ENCODE measurements at regions not wholly inside any gene's neighbourhood (a gene's known extent, or its start where the extent isn't known, plus 50 kb on each side); places are given as distances from the start of the nearest gene placed in this dataset.

DNA sequence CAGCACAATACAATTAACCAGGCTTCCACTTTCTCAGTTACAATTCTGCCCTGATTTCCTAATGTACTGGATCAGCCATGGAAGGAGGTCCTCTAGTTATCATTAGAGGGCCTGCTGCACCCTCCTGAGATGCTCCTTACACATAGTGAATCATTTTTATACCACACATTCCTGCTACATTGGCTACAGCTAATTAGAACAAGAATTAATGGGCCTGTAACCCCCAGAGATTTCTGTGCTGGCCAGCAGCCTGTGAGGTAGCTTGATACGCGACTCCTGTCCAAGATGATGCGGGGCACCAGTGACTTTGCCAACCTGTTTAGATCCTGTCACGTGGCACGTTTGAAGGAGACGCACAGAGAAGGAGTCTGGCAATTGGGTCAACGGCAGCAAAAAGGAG, 422.8 kb downstream of the EPM2A start:
- Mint-ChIP-seq H3K4me3 (no peak overlapping the region), H3K27me3 (no peaks in the 10 kb centered on the region), H3K27ac (no peak overlapping the region), H3K4me1 (ENCODE audit: low read depth) (no peaks in the 10 kb centered on the region), H3K9me3 (no peaks in the 10 kb centered on the region), H3K36me3 (ENCODE audit: low read depth) (no peaks in the 10 kb centered on the region)

DNA sequence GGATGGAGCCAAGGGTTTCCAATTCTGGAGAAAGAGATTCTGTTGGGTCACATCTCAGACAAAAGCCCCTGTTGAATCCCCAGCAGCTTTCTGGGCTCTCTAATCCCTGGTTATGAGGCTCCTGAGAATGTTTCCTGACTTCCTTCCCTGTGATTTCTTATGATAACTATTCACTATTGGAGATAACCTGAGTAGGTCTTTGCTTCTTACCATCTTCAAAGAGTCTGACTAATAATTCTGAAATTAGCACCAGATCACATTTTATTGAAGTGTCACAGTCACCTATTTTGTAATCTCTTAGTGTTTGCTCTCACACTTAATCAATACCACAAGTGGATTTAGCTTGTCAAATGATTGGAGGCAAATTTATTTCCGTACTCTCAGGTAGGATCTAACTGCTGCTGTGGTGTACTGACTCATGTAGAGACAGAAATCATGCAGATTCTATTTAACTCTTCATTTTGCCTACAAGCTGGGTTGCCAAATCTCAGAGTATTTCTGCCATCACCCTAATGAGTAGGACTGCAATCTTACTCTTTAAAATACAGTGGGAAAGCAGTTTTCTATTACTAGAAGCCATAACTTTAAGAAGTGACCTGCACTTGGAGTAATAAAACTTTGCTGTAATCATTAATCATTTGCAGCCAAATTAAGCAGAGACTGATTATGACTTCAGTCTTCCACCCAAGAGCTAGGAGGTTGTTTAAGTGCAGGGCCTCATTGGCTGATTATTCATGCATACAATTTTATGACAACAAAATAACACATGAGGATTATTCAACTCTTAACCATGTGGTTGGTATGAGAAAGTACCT, 422.1 kb downstream of the EPM2A start:
- H3K4me1 Mint-ChIP-seq (ENCODE audit: low read depth), result no peaks in the 10 kb centered on the region
- H3K9me3 Mint-ChIP-seq, result no peaks in the 10 kb centered on the region
- no peaks in the 10 kb centered on the region for H3K27me3 Mint-ChIP-seq
- no peak overlapping the region for H3K4me3 Mint-ChIP-seq
- no peaks in the 10 kb centered on the region for H3K36me3 Mint-ChIP-seq (ENCODE audit: low read depth)
- no peak overlapping the region for H3K27ac Mint-ChIP-seq

DNA sequence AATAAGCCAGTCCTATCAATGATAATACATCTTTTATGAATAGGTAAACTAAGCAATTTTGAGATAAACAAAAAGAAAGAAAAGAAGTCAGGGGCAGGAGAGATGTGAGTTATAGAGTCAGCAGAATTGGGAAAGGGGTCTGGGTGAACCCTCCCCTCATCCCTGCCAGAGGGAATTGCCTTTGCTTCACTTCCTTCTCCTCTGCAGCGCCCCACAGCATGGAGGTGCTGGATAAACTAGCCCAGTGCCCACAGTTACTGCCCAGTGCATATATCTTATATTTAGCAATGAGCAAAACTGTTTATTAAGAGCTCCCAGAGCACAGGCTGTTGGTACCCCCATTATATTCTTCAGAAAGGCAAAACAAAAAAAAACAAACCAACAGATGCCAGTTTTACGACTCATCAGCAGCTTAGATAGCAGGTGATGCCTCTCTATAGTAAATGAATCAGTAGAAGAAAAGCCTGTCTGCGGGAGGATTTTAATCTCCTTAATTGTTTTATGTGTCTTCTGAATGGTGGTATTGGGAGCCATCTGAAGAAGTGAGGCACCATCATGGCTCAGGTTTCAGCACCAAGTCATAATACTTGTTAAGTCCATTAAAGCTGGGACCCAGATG, 419.2 kb downstream of the EPM2A start:
- H3K4me1 Mint-ChIP-seq (ENCODE audit: low read depth), result no peaks in the 10 kb centered on the region
- no peaks in the 10 kb centered on the region for H3K27me3 Mint-ChIP-seq
- no peaks in the 10 kb centered on the region for H3K9me3 Mint-ChIP-seq
- H3K4me3 Mint-ChIP-seq, result no peak overlapping the region
- no peak overlapping the region for H3K27ac Mint-ChIP-seq
- H3K36me3 Mint-ChIP-seq (ENCODE audit: low read depth), result no peaks in the 10 kb centered on the region

DNA sequence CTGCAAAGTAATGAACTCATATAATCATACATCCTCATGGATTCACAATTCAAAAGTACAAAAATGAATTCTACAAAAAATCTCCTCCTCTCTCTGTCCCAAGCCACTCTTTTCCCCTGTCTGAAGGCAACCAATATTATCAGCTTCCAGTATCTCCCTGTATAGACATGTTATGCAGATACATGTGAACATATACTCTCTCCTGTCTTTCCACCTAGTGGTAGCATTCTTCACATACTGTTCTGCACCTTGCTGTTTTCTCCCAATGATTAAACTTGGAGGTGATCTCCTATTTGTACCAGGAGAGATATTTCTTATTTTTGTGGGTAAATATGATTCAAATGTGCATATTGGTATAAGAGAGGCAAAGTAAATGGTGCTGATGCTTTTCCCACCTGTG, 416.4 kb downstream of the EPM2A start:
- Mint-ChIP-seq H3K9me3 (no peaks in the 10 kb centered on the region), H3K4me3 (no peak overlapping the region), H3K27ac (no peak overlapping the region), H3K4me1 (ENCODE audit: low read depth) (no peaks in the 10 kb centered on the region), H3K27me3 (no peaks in the 10 kb centered on the region), H3K36me3 (ENCODE audit: low read depth) (no peaks in the 10 kb centered on the region)

DNA sequence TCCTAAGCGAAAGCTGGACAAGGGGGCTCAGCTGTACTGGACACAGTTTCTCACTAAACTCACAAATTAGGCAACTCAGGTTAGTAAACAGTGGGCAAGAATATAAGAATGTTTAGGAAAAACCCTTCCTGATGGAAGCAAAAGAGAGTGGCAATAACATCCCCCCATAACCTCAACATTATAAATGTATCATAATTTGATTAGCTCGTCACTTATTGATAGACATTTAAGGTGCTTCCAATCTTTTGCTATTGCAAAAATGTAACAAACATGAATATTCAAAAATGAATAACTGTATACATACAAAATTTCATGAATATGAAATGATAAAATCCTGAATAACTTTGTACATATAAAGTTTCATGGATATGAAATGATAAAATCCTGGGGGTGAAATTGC, 415.7 kb downstream of the EPM2A start:
- Mint-ChIP-seq H3K4me1 (ENCODE audit: low read depth) (no peaks in the 10 kb centered on the region), H3K36me3 (ENCODE audit: low read depth) (no peaks in the 10 kb centered on the region), H3K27ac (no peak overlapping the region), H3K9me3 (no peaks in the 10 kb centered on the region), H3K4me3 (no peak overlapping the region), H3K27me3 (no peaks in the 10 kb centered on the region)

GRCh38 chr6:145323646-145324045, 411.7 kb downstream of the EPM2A start:
- Mint-ChIP-seq H3K9me3 (no peaks in the 10 kb centered on the region), H3K4me3 (no peak overlapping the region), H3K27me3 (no peaks in the 10 kb centered on the region), H3K27ac (no peak overlapping the region), H3K36me3 (ENCODE audit: low read depth) (no peaks in the 10 kb centered on the region), H3K4me1 (ENCODE audit: low read depth) (no peaks in the 10 kb centered on the region)

GRCh38 chr6:145327586-145327985, 407.7 kb downstream of the EPM2A start:
- Mint-ChIP-seq H3K27me3 (no peaks in the 10 kb centered on the region), H3K4me3 (no peak overlapping the region), H3K9me3 (no peaks in the 10 kb centered on the region), H3K27ac (no peak overlapping the region), H3K36me3 (ENCODE audit: low read depth) (no peaks in the 10 kb centered on the region), H3K4me1 (ENCODE audit: low read depth) (no peaks in the 10 kb centered on the region)

- Mint-ChIP-seq H3K27ac (no peak overlapping the region), H3K27me3 (no peaks in the 10 kb centered on the region), H3K4me1 (ENCODE audit: low read depth) (no peaks in the 10 kb centered on the region), H3K9me3 (no peaks in the 10 kb centered on the region), H3K4me3 (no peak overlapping the region), H3K36me3 (ENCODE audit: low read depth) (no peaks in the 10 kb centered on the region)
These were observed 406.1 kb downstream of the EPM2A start for GRCh38 chr6:145329257-145329656.

DNA sequence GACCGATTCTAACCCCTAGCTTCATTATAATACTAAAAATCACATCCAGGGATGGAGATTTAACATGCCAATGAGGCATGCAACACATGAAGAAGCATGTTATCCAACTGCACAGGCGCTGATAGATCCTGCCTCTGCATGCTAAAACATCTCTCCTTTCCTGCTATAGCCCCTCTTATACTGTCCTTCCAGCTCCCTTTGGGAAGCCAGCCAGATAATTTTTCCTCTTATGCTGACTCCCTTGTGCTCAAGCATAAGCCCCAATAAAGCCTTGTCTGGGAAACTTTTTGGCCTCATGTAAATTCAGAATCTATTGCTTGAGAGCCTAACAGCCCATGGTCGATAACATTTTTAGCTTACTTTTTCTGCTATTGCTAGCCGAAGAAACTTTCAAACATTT, 404.3 kb downstream of the EPM2A start:
- no peaks in the 10 kb centered on the region for H3K9me3 Mint-ChIP-seq
- H3K36me3 Mint-ChIP-seq (ENCODE audit: low read depth), result no peaks in the 10 kb centered on the region
- H3K4me3 Mint-ChIP-seq, result no peak overlapping the region
- no peaks in the 10 kb centered on the region for H3K27me3 Mint-ChIP-seq
- no peaks in the 10 kb centered on the region for H3K4me1 Mint-ChIP-seq (ENCODE audit: low read depth)
- H3K27ac Mint-ChIP-seq, result no peak overlapping the region

DNA sequence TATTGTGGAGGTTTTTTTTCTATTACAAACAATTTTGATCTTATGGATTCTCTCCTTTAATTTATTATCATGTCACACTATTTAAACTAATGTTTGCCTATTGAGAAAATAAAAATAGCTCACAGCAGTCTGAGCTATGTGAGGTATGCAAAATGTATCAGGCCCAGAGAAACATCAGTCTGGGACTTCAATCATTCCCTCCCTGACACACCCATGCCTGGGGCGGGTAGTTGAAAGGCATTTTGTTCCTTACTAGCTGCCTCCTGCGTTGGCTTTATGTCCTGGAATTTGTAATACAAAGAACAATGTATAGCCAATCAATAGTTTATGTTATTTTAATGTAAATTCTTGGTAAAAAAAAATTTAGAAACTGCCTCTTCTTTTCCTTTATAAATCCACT, 403.3 kb downstream of the EPM2A start:
- no peak overlapping the region for H3K27ac Mint-ChIP-seq
- no peaks in the 10 kb centered on the region for H3K36me3 Mint-ChIP-seq (ENCODE audit: low read depth)
- no peaks in the 10 kb centered on the region for H3K27me3 Mint-ChIP-seq
- no peaks in the 10 kb centered on the region for H3K9me3 Mint-ChIP-seq
- no peak overlapping the region for H3K4me3 Mint-ChIP-seq
- H3K4me1 Mint-ChIP-seq (ENCODE audit: low read depth), result no peaks in the 10 kb centered on the region

DNA sequence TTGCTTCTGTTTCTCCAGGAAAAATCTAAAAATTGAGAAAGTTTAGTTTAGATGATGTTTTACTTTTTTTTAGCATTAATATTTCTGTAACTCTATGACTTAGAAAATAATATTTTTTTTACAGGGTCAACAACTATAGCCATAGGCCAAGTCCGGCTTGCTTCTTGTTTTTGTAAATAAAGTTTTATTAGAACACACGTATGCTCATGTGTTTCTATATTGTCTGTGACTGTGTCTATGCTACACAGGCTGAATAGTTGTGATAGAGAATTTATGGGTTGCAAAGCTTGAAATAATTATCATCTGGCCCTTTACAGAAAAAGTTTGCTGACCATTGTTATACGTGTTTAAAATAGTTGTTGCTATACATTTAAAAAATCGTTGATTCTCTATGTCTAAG, 399.2 kb downstream of the EPM2A start:
- Mint-ChIP-seq H3K36me3 (ENCODE audit: low read depth) (no peaks in the 10 kb centered on the region), H3K9me3 (no peaks in the 10 kb centered on the region), H3K27me3 (no peaks in the 10 kb centered on the region), H3K4me1 (ENCODE audit: low read depth) (no peaks in the 10 kb centered on the region), H3K4me3 (no peak overlapping the region), H3K27ac (no peak overlapping the region)

GRCh38 chr6:145339089-145339488, 396.2 kb downstream of the EPM2A start:
- H3K4me1 Mint-ChIP-seq (ENCODE audit: low read depth), result no peaks in the 10 kb centered on the region
- H3K27me3 Mint-ChIP-seq, result no peaks in the 10 kb centered on the region
- no peak overlapping the region for H3K4me3 Mint-ChIP-seq
- no peaks in the 10 kb centered on the region for H3K9me3 Mint-ChIP-seq
- no peak overlapping the region for H3K27ac Mint-ChIP-seq
- H3K36me3 Mint-ChIP-seq (ENCODE audit: low read depth), result no peaks in the 10 kb centered on the region

- Mint-ChIP-seq H3K4me3 (no peak overlapping the region), H3K36me3 (ENCODE audit: low read depth) (no peaks in the 10 kb centered on the region), H3K27me3 (peaks cover 3% of the 10 kb centered on the region)
These were observed 395.1 kb downstream of the EPM2A start for GRCh38 chr6:145340256-145340655.

GRCh38 chr6:145345094-145345493, 390.2 kb downstream of the EPM2A start:
- H3K27me3 Mint-ChIP-seq, result peaks cover 3% of the 10 kb centered on the region
- no peaks in the 10 kb centered on the region for H3K9me3 Mint-ChIP-seq
- H3K27ac Mint-ChIP-seq, result no peak overlapping the region
- H3K4me1 Mint-ChIP-seq (ENCODE audit: low read depth), result no peaks in the 10 kb centered on the region
- no peaks in the 10 kb centered on the region for H3K36me3 Mint-ChIP-seq (ENCODE audit: low read depth)
- H3K4me3 Mint-ChIP-seq, result no peak overlapping the region

More at GRCh38 chr6:145340256-145340655, 395.1 kb downstream of the EPM2A start:
- H3K4me1 Mint-ChIP-seq (ENCODE audit: low read depth), result no peaks in the 10 kb centered on the region
- H3K27ac Mint-ChIP-seq, result no peak overlapping the region
- H3K9me3 Mint-ChIP-seq, result no peaks in the 10 kb centered on the region

DNA sequence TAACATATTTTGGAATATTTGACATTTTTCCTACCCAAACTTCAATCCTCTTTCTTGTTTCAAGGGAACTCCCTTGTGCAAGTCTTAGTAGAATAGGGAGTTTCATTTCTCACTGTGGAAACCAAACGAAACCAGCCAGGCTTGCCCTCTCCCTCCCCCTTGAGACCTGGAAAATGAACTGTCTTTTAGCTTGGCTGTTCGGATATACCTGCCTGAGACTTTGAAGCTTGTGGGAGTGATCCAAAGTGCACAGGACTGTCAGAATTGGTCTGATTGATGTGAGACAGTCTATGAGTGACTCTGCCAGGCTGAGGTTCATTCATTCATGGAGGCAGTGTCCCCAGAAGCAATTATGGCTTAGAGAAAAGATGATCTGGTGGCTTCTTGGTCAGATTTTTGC, 388.1 kb downstream of the EPM2A start:
- Mint-ChIP-seq H3K4me3 (no peak overlapping the region), H3K9me3 (no peaks in the 10 kb centered on the region), H3K4me1 (ENCODE audit: low read depth) (no peaks in the 10 kb centered on the region), H3K27me3 (peaks cover 3% of the 10 kb centered on the region), H3K36me3 (ENCODE audit: low read depth) (no peaks in the 10 kb centered on the region), H3K27ac (no peak overlapping the region)
